MCF 10A (cell line): ENCODE measurements at regions not wholly inside any gene's neighbourhood (a gene's known extent, or its start where the extent isn't known, plus 50 kb on each side); places are given as distances from the start of the nearest gene placed in this dataset.

ENCODE experiments used
- BruUV-seq: library from RNA; stranded (reverse); fragments of 400-500 nt; replicated peaks from 2 replicates; lab custom pipeline; 2021; lab: Mats Ljungman, UMichigan
- CTCF ChIA-PET: fragments of 300-600 bp; sonication (Branson Sonifier 250); formaldehyde crosslinking; extraction: SDS; loops from one replicate; lab custom pipeline; 2021; ENCODE audit warnings: antibody characterized with exemption, inconsistent platforms; lab: Yijun Ruan, JAX
- POLR2A ChIA-PET: fragments of 300-600, 350-650 bp; sonication (Branson Sonifier 250); formaldehyde crosslinking; extraction: SDS; loops from one replicate; lab custom pipeline; 2020; ENCODE audit warnings: antibody characterized with exemption, inconsistent platforms; lab: Yijun Ruan, JAX
- DNase-seq: peaks from one replicate; pipeline ENCODE4 v3.0.0-alpha.2; 2018; ENCODE audit not compliant: unreplicated experiment
- H3K27ac Mint-ChIP-seq: one replicate; pipeline ENCODE4 v1.8.0; 2022; ENCODE audit warnings: mild to moderate bottlenecking, low read depth, mixed read lengths; ENCODE audit not compliant: unreplicated experiment
- H3K27me3 Mint-ChIP-seq: one replicate; pipeline ENCODE4 v1.8.0; 2022; ENCODE audit warnings: mixed read lengths; ENCODE audit not compliant: insufficient read depth, unreplicated experiment
- H3K36me3 Mint-ChIP-seq: one replicate; pipeline ENCODE4 v1.8.0; 2022; ENCODE audit warnings: mild to moderate bottlenecking, moderate library complexity, mixed read lengths; ENCODE audit not compliant: insufficient read depth, unreplicated experiment
- H3K4me1 Mint-ChIP-seq: one replicate; pipeline ENCODE4 v1.8.0; 2022; ENCODE audit warnings: mixed read lengths; ENCODE audit not compliant: insufficient read depth, unreplicated experiment
- H3K4me3 Mint-ChIP-seq: one replicate; pipeline ENCODE4 v1.8.0; 2022; ENCODE audit warnings: mild to moderate bottlenecking, moderate library complexity, mixed read lengths; ENCODE audit not compliant: unreplicated experiment
- H3K9me3 Mint-ChIP-seq: one replicate; pipeline ENCODE4 v1.8.0; 2022; ENCODE audit warnings: mixed read lengths; ENCODE audit not compliant: unreplicated experiment
- intact Hi-C: fragments of 100-400 bp; cut with micrococcal nuclease; formaldehyde crosslinking; loops from 2 replicates; pipeline ENCODE4 v1.14.1; 2022
- TF ChIP-seq, protein P1 (sequence below): fragments of 200-600 bp; IDR thresholded peaks from one replicate; pipeline ENCODE4 v1.8.0; 2022; ENCODE audit warnings: antibody characterized with exemption, mild to moderate bottlenecking; ENCODE audit not compliant: unreplicated experiment

DNA sequence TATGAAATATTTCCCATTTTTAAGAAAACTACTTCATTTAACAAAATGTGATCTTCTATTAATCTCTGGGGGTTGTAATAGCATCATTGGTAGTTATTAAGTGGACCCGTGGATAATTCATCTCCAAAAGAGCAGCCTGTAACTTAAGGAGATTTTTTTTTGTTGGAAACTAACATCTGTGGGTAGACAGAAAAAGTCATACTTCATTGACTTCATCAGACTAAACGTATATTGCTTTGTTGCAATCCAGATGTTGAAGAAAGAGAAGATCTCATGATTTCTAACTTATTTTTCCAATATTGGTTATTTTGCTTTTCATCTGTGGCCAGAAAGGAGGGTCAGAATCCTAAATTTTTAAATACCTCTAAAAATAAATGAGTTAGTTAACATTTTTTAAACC, 296.5 kb upstream of the MIR17HG start:
- intact Hi-C loops = no loop called here
- no peak overlapping the region for H3K27ac Mint-ChIP-seq
- POLR2A ChIA-PET = no interaction called here
- DNase-seq = no peak
- TF ChIP-seq, protein P1, sequence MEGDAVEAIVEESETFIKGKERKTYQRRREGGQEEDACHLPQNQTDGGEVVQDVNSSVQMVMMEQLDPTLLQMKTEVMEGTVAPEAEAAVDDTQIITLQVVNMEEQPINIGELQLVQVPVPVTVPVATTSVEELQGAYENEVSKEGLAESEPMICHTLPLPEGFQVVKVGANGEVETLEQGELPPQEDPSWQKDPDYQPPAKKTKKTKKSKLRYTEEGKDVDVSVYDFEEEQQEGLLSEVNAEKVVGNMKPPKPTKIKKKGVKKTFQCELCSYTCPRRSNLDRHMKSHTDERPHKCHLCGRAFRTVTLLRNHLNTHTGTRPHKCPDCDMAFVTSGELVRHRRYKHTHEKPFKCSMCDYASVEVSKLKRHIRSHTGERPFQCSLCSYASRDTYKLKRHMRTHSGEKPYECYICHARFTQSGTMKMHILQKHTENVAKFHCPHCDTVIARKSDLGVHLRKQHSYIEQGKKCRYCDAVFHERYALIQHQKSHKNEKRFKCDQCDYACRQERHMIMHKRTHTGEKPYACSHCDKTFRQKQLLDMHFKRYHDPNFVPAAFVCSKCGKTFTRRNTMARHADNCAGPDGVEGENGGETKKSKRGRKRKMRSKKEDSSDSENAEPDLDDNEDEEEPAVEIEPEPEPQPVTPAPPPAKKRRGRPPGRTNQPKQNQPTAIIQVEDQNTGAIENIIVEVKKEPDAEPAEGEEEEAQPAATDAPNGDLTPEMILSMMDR = no peak
- CTCF ChIA-PET = no interaction called here
- H3K36me3 Mint-ChIP-seq = no peaks in the 10 kb centered on the region
- BruUV-seq = no TSS peak
- no peaks in the 10 kb centered on the region for H3K4me1 Mint-ChIP-seq
- H3K9me3 Mint-ChIP-seq = no peaks in the 10 kb centered on the region
- no peaks in the 10 kb centered on the region for H3K27me3 Mint-ChIP-seq
- no peak overlapping the region for H3K4me3 Mint-ChIP-seq

DNA sequence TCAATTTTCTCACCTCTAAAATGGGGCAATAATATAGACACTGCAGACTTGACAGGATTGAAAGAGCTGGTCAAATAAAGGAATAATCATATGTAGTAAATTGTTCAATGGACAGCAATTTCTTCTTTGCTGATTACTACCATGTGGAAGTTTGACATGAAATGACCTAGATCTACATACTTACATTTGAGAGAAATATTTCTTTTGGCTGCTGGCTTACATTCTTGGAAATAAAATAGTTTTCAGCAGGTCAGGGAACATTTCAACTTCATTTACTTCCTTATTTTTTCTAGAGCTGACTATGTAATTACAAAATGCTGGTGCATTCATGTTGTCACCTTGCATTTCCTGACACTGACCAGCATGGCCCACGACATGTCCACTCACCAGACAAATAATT, 294.6 kb upstream of the MIR17HG start:
- Mint-ChIP-seq H3K4me1 (no peaks in the 10 kb centered on the region), H3K27ac (no peak overlapping the region), H3K4me3 (no peak overlapping the region), H3K9me3 (peaks cover 8% of the 10 kb centered on the region), H3K27me3 (no peaks in the 10 kb centered on the region), H3K36me3 (no peaks in the 10 kb centered on the region)
- intact Hi-C loops = no loop called here
- POLR2A ChIA-PET = no interaction called here
- BruUV-seq = no TSS peak
- no peak for DNase-seq
- TF ChIP-seq, protein P1 = no peak
- CTCF ChIA-PET = no interaction called here

DNA sequence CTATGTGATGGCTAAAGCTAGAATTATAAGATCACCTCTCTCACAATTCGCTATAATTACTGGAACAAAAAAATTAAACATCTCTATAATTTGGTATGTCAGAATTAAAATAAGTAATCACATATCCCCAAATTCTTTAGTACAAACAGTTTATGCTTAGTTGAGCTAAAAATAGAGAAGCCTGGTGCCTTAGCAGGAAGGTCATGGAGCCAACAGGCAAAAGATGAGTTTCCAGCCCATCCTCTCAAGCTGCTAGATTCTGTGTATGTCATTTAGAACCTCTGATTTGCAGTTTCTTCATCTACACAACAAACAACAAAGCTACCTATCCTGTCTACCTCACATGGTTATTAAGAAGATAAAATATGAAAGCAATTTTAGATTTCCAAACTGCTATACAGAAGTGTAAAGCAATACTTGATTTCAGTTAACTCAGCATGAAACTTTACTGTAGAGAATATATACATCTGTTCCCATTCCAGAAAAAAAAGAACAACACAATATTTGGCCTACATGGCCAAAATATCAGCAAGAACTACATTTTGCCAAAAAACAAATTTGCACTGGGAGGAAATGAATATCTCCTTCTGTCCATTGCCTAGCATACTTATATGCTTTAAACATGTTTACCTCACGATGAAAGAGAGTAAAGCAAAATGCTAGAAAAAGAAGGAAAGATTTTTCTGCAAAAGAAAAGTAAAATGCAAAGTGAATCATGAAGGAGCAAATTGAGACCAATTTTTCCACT, 294.0 kb upstream of the MIR17HG start:
- Mint-ChIP-seq H3K27ac (no peak overlapping the region), H3K9me3 (peaks cover 8% of the 10 kb centered on the region), H3K4me3 (no peak overlapping the region), H3K4me1 (no peaks in the 10 kb centered on the region), H3K36me3 (no peaks in the 10 kb centered on the region), H3K27me3 (no peaks in the 10 kb centered on the region)
- no TSS peak for BruUV-seq
- ChIA-PET POLR2A (no interaction called here), CTCF (no interaction called here)
- no peak for DNase-seq
- TF ChIP-seq, protein P1 = no peak
- intact Hi-C loops = no loop called here

DNA sequence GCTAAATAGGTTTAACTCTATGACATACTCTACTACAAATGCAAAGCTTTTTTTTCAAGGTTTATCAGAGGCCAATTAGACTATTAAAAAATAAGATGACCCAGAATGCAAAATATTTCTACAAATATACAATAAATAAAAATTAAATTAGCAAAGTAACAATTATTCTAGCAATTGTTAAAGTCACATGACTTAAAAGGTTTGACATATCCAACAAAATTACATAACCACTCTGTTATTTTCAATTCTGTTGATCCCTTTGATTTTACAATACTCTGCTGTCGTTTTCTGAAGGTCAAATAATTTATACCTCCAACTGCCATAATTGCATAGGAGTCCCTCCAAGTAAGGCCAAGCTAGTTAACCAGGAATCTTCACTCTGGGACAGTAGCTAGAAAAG, 292.6 kb upstream of the MIR17HG start:
- no peaks in the 10 kb centered on the region for H3K27me3 Mint-ChIP-seq
- intact Hi-C loops = no loop called here
- peaks cover 8% of the 10 kb centered on the region for H3K9me3 Mint-ChIP-seq
- H3K27ac Mint-ChIP-seq = no peak overlapping the region
- H3K36me3 Mint-ChIP-seq = no peaks in the 10 kb centered on the region
- H3K4me3 Mint-ChIP-seq = no peak overlapping the region
- no peaks in the 10 kb centered on the region for H3K4me1 Mint-ChIP-seq
- no TSS peak for BruUV-seq
- TF ChIP-seq, protein P1 = no peak
- CTCF ChIA-PET = no interaction called here
- POLR2A ChIA-PET = no interaction called here
- DNase-seq = no peak
